Esophagus muscularis mucosa (tissue), 3 donors: ENCODE measurements at regions not wholly inside any gene's neighbourhood (a gene's known extent, or its start where the extent isn't known, plus 50 kb on each side); places are given as distances from the start of the nearest gene placed in this dataset.

Source experiments
- POLR2A ChIP-seq: fragments of 450-650 bp; IDR thresholded peaks from one replicate; pipeline ENCODE4 v1.6.1; 2017; ENCODE audit warnings: antibody characterized with exemption, moderate library complexity, mild to moderate bottlenecking, low read depth
- POLR2AphosphoS5 ChIP-seq, 2 donors: sonication (generic); formaldehyde crosslinking; IDR thresholded peaks; one replicate each; pipeline ENCODE4 v1.6.1; 2017; ENCODE audit warnings: antibody characterized with exemption in 2 of 2
- TF ChIP-seq, protein P1 (sequence below), 3 experiments: fragments of 200-600 bp in 2 of 3; fragments of 450-650 bp in 1 of 3; sonication (generic) in 2 of 3; IDR thresholded peaks; one replicate each; pipeline ENCODE4 v1.5.1; 2017 to 2019; ENCODE audit warnings: antibody characterized with exemption in 3 of 3, mild to moderate bottlenecking in 2 of 3, moderate library complexity in 1 of 3

DNA sequence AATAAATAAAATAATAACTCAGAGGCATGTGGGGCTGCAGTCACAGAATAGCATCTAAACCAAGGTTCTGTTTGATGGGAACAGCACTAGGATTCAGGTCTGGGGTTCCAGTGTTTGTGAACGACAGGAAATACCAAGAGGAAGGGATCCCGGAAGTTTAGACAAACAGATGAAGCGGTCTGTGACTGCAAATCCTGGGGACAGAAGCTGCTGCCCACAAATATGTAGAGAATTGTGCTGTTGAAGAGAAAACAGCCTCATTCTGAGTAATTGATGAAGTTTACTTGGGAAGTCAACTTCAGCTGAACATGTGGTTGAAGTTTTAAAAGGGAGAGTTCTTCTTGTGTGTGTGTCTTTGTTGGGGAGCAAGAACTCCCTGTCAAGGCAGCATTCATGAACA lies 98.4 kb upstream of the TBX5 start:
- TF ChIP-seq, protein P1, sequence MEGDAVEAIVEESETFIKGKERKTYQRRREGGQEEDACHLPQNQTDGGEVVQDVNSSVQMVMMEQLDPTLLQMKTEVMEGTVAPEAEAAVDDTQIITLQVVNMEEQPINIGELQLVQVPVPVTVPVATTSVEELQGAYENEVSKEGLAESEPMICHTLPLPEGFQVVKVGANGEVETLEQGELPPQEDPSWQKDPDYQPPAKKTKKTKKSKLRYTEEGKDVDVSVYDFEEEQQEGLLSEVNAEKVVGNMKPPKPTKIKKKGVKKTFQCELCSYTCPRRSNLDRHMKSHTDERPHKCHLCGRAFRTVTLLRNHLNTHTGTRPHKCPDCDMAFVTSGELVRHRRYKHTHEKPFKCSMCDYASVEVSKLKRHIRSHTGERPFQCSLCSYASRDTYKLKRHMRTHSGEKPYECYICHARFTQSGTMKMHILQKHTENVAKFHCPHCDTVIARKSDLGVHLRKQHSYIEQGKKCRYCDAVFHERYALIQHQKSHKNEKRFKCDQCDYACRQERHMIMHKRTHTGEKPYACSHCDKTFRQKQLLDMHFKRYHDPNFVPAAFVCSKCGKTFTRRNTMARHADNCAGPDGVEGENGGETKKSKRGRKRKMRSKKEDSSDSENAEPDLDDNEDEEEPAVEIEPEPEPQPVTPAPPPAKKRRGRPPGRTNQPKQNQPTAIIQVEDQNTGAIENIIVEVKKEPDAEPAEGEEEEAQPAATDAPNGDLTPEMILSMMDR (IDR thresholded peaks at IDR 0.05), result no peak
- TF ChIP-seq POLR2AphosphoS5 (IDR thresholded peaks at IDR 0.05), result no peak
- no peak for TF ChIP-seq POLR2A
